ENCODE measurements at regions not wholly inside any gene's neighbourhood (a gene's known extent, or its start where the extent isn't known, plus 50 kb on each side); places are given as distances from the start of the nearest gene placed in this dataset.

GRCh38 chr3:127483902-127484591 lies 106.5 kb downstream of the TPRA1 start:
- intact Hi-C loops (cut with micrococcal nuclease) = no loop called here
- dilution Hi-C loops (cut with MboI; ENCODE audit: extremely low pct_ligation_motif_present, low sequenced_read_pairs) = no loop called here

More at GRCh38 chr3:127483902-127484591, 106.5 kb downstream of the TPRA1 start:
- TF ChIP-seq CTCF (IDR thresholded peaks at IDR 0.05; ENCODE audit: extremely low read depth in 1 of 2, insufficient read depth in 1 of 2, low read depth in 1 of 2, low read length in 2 of 2) (no peak), MAX (IDR thresholded peaks at IDR 0.05; ENCODE audit: insufficient read depth, insufficient read length) (no peak), EZH2 (IDR thresholded peaks at IDR 0.05; ENCODE audit: borderline replicate concordance, low read depth, low read length, severe bottlenecking) (no peak), POLR2A (IDR thresholded peaks at IDR 0.05; ENCODE audit: low read depth, low read length) (no peak), JUN (IDR thresholded peaks at IDR 0.05; ENCODE audit: borderline replicate concordance, insufficient read depth, insufficient read length, low read depth) (no peak), GATA2 (IDR thresholded peaks at IDR 0.05; ENCODE audit: insufficient read depth, insufficient read length, low read depth, low read length) (no peak)
- POLR2A ChIA-PET = no interaction called here
- Histone ChIP-seq H3K4me3 (replicated peaks in 1 of 3; ENCODE audit: insufficient read depth in 1 of 3, low read depth in 1 of 3, low read length in 3 of 3) (no peak overlapping the region), H3K9me3 (replicated peaks; ENCODE audit: control insufficient read depth, insufficient read depth, low read length) (no peaks in the 10 kb centered on the region), H3K27ac (ENCODE audit: insufficient read depth, low read depth, low read length) (no peak overlapping the region), H3K9me1 (replicated peaks; ENCODE audit: control insufficient read depth, extremely low read depth, insufficient read depth, low read length) (no peaks in the 10 kb centered on the region), H3K4me2 (ENCODE audit: insufficient read depth, low read length) (no peak overlapping the region), H3K9ac (replicated peaks; ENCODE audit: extremely low read depth, insufficient read depth, low read length) (no peak overlapping the region), H2AFZ (ENCODE audit: low read depth, low read length) (no peak overlapping the region), H4K20me1 (replicated peaks; ENCODE audit: control insufficient read depth, extremely low read depth, insufficient read depth, low read length) (no peaks in the 10 kb centered on the region), H3K4me1 (ENCODE audit: control insufficient read depth, extremely low read depth, insufficient read depth, low read length) (no peaks in the 10 kb centered on the region), H3K36me3 (ENCODE audit: control insufficient read depth in 2 of 2, extremely low read depth in 1 of 2, insufficient read depth in 2 of 2, low read length in 2 of 2) (no peaks in the 10 kb centered on the region), H3K27me3 (ENCODE audit: control insufficient read depth in 2 of 2, insufficient read depth in 2 of 2, low read length in 2 of 2) (peaks cover 0 to 2% of the 10 kb centered on the region in 2 experiments), H3K79me2 (ENCODE audit: control insufficient read depth, insufficient read depth, low read length) (no peaks in the 10 kb centered on the region)
- FAIRE-seq (no peak), DNase-seq (ENCODE audit: low read depth, low spot score) (no peak)
- no TSS peak for BruUV-seq (replicated peaks)
- CTCF ChIA-PET = no interaction called here

Data from endothelial cell of umbilical vein (primary cell).